ENCODE measurements at regions not wholly inside any gene's neighbourhood (a gene's known extent, or its start where the extent isn't known, plus 50 kb on each side); places are given as distances from the start of the nearest gene placed in this dataset.

- CTCF ChIA-PET, result no interaction called here
- TF ChIP-seq, protein P1, sequence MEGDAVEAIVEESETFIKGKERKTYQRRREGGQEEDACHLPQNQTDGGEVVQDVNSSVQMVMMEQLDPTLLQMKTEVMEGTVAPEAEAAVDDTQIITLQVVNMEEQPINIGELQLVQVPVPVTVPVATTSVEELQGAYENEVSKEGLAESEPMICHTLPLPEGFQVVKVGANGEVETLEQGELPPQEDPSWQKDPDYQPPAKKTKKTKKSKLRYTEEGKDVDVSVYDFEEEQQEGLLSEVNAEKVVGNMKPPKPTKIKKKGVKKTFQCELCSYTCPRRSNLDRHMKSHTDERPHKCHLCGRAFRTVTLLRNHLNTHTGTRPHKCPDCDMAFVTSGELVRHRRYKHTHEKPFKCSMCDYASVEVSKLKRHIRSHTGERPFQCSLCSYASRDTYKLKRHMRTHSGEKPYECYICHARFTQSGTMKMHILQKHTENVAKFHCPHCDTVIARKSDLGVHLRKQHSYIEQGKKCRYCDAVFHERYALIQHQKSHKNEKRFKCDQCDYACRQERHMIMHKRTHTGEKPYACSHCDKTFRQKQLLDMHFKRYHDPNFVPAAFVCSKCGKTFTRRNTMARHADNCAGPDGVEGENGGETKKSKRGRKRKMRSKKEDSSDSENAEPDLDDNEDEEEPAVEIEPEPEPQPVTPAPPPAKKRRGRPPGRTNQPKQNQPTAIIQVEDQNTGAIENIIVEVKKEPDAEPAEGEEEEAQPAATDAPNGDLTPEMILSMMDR (IDR thresholded peaks at IDR 0.05; ENCODE audit: extremely low read depth in 1 of 2, insufficient read depth in 1 of 2, low read depth in 1 of 2, low read length in 2 of 2), result no peak
- TF ChIP-seq MYC (IDR thresholded peaks at IDR 0.05; ENCODE audit: low read depth, low read length) (no peak), EZH2 (IDR thresholded peaks at IDR 0.05; ENCODE audit: borderline replicate concordance, low read depth, low read length, severe bottlenecking) (no peak), FOS (IDR thresholded peaks at IDR 0.05; ENCODE audit: borderline replicate concordance, insufficient read depth, low read length) (no peak), MAX (IDR thresholded peaks at IDR 0.05; ENCODE audit: insufficient read depth, insufficient read length) (no peak), POLR2AphosphoS5 (IDR thresholded peaks at IDR 0.05; ENCODE audit: insufficient read depth, low read depth, low read length) (no peak), GATA2 (IDR thresholded peaks at IDR 0.05; ENCODE audit: insufficient read depth, insufficient read length, low read depth, low read length) (no peak), POLR2A (IDR thresholded peaks at IDR 0.05; ENCODE audit: low read depth, low read length) (no peak), JUN (IDR thresholded peaks at IDR 0.05; ENCODE audit: borderline replicate concordance, insufficient read depth, insufficient read length, low read depth) (no peak)
- dilution Hi-C loops (cut with MboI; ENCODE audit: extremely low pct_ligation_motif_present, low sequenced_read_pairs) (no loop called here), intact Hi-C loops (cut with micrococcal nuclease) (no loop called here)
- Histone ChIP-seq H3K9me3 (replicated peaks; ENCODE audit: control insufficient read depth, insufficient read depth, low read length) (no peaks in the 10 kb centered on the region), H3K27me3 (ENCODE audit: control insufficient read depth in 2 of 2, insufficient read depth in 2 of 2, low read length in 2 of 2) (no peaks in the 10 kb centered on the region), H3K36me3 (ENCODE audit: control insufficient read depth in 2 of 2, extremely low read depth in 1 of 2, insufficient read depth in 2 of 2, low read length in 2 of 2) (no peaks in the 10 kb centered on the region), H2AFZ (ENCODE audit: low read depth, low read length) (no peak overlapping the region), H3K9me1 (replicated peaks; ENCODE audit: control insufficient read depth, extremely low read depth, insufficient read depth, low read length) (no peaks in the 10 kb centered on the region), H3K9ac (replicated peaks; ENCODE audit: extremely low read depth, insufficient read depth, low read length) (no peak overlapping the region), H3K27ac (ENCODE audit: insufficient read depth, low read depth, low read length) (no peak overlapping the region), H3K79me2 (ENCODE audit: control insufficient read depth, insufficient read depth, low read length) (no peaks in the 10 kb centered on the region), H3K4me2 (ENCODE audit: insufficient read depth, low read length) (no peak overlapping the region), H3K4me3 (replicated peaks in 1 of 3; ENCODE audit: insufficient read depth in 1 of 3, low read depth in 1 of 3, low read length in 3 of 3) (no peak overlapping the region), H4K20me1 (replicated peaks; ENCODE audit: control insufficient read depth, extremely low read depth, insufficient read depth, low read length) (no peaks in the 10 kb centered on the region), H3K4me1 (ENCODE audit: control insufficient read depth, extremely low read depth, insufficient read depth, low read length) (no peaks in the 10 kb centered on the region)
- BruUV-seq (replicated peaks), result no TSS peak
- POLR2A ChIA-PET, result no interaction called here
- FAIRE-seq, result no peak
- DNase-seq (ENCODE audit: low read depth, low spot score), result no peak
Measured at GRCh38 chr5:74452856-74453255, 187.7 kb downstream of the ENC1 start.

All from endothelial cell of umbilical vein (primary cell).